ENCODE measurements at regions not wholly inside any gene's neighbourhood (a gene's known extent, or its start where the extent isn't known, plus 50 kb on each side); places are given as distances from the start of the nearest gene placed in this dataset.

DNA sequence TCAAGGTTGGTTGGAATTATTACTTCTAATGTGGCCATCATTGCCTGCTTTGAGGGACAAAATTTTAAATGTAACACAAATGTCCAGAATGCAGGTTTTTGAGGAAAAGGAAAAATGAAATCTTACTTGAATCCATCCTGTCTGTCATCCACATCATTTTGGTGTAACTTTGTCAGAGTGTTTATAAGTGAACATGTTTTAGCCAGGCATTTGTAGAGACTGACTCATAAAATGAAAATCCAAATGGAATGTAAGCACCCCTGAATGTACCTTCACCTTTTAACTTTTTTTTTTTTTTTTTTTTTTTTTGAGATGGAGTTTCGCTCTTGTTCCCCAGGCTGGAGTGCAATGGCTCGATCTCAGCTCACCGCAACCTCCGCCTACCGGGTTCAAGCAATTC is 141.8 kb upstream of the BNIP2 start:
- intact Hi-C loops (cut with micrococcal nuclease), result no loop called here
- no peaks in the 10 kb centered on the region for H3K9me2 ChIP-seq (ENCODE audit: insufficient read depth)
- H3K4me1 ChIP-seq (ENCODE audit: control insufficient read depth in 1 of 2, insufficient read depth in 2 of 2, low read length in 2 of 2), result no peaks in the 10 kb centered on the region
- no peak overlapping the region for H3K9ac ChIP-seq (ENCODE audit: low read length)
- ChIA-PET RAD21 (ENCODE audit: low non-redundant PET in 1 of 2, low total read pairs in 2 of 2, uncharacterized antibody in 2 of 2, unreplicated experiment in 2 of 2) (no interaction called here), CTCF (no interaction called here), POLR2A (no interaction called here)
- no peak overlapping the region for H3K27ac ChIP-seq (ENCODE audit: low read depth, low read length)
- no peak overlapping the region for H2AFZ ChIP-seq (ENCODE audit: low read depth, low read length, poor library complexity, severe bottlenecking)
- TF ChIP-seq, protein P1, sequence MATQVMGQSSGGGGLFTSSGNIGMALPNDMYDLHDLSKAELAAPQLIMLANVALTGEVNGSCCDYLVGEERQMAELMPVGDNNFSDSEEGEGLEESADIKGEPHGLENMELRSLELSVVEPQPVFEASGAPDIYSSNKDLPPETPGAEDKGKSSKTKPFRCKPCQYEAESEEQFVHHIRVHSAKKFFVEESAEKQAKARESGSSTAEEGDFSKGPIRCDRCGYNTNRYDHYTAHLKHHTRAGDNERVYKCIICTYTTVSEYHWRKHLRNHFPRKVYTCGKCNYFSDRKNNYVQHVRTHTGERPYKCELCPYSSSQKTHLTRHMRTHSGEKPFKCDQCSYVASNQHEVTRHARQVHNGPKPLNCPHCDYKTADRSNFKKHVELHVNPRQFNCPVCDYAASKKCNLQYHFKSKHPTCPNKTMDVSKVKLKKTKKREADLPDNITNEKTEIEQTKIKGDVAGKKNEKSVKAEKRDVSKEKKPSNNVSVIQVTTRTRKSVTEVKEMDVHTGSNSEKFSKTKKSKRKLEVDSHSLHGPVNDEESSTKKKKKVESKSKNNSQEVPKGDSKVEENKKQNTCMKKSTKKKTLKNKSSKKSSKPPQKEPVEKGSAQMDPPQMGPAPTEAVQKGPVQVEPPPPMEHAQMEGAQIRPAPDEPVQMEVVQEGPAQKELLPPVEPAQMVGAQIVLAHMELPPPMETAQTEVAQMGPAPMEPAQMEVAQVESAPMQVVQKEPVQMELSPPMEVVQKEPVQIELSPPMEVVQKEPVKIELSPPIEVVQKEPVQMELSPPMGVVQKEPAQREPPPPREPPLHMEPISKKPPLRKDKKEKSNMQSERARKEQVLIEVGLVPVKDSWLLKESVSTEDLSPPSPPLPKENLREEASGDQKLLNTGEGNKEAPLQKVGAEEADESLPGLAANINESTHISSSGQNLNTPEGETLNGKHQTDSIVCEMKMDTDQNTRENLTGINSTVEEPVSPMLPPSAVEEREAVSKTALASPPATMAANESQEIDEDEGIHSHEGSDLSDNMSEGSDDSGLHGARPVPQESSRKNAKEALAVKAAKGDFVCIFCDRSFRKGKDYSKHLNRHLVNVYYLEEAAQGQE (IDR thresholded peaks at IDR 0.05; ENCODE audit: low read depth), result no peak
- TF ChIP-seq ELF1 (IDR thresholded peaks at IDR 0.05; ENCODE audit: borderline replicate concordance, low read depth) (no peak), FOSL1 (IDR thresholded peaks at IDR 0.05; ENCODE audit: low read depth) (no peak), ZFX (IDR thresholded peaks at IDR 0.05) (no peak), SIN3A (IDR thresholded peaks at IDR 0.05; ENCODE audit: low read depth) (no peak), CEBPB (IDR thresholded peaks at IDR 0.05; ENCODE audit: low read depth) (no peak), SP1 (IDR thresholded peaks at IDR 0.05; ENCODE audit: low read depth) (no peak), POLR2AphosphoS5 (IDR thresholded peaks at IDR 0.05; ENCODE audit: low read depth, low read length) (no peak), JUND (IDR thresholded peaks at IDR 0.05) (no peak), SRF (IDR thresholded peaks at IDR 0.05; ENCODE audit: low read depth) (no peak), EZH2 (IDR thresholded peaks at IDR 0.05) (no peak), CBX3 (IDR thresholded peaks at IDR 0.05; ENCODE audit: low read depth) (no peak)
- TF ChIP-seq, protein P2, sequence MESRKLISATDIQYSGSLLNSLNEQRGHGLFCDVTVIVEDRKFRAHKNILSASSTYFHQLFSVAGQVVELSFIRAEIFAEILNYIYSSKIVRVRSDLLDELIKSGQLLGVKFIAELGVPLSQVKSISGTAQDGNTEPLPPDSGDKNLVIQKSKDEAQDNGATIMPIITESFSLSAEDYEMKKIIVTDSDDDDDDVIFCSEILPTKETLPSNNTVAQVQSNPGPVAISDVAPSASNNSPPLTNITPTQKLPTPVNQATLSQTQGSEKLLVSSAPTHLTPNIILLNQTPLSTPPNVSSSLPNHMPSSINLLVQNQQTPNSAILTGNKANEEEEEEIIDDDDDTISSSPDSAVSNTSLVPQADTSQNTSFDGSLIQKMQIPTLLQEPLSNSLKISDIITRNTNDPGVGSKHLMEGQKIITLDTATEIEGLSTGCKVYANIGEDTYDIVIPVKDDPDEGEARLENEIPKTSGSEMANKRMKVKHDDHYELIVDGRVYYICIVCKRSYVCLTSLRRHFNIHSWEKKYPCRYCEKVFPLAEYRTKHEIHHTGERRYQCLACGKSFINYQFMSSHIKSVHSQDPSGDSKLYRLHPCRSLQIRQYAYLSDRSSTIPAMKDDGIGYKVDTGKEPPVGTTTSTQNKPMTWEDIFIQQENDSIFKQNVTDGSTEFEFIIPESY (IDR thresholded peaks at IDR 0.05; ENCODE audit: extremely low read depth, insufficient replicate concordance, low read length), result no peak
- TF ChIP-seq, protein P3, sequence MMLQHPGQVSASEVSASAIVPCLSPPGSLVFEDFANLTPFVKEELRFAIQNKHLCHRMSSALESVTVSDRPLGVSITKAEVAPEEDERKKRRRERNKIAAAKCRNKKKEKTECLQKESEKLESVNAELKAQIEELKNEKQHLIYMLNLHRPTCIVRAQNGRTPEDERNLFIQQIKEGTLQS (IDR thresholded peaks at IDR 0.05), result no peak
- H3K27me3 ChIP-seq (ENCODE audit: insufficient read depth, low read length), result peaks cover 68% of the 10 kb centered on the region
- no peaks in the 10 kb centered on the region for H3K36me3 ChIP-seq (ENCODE audit: control insufficient read depth in 1 of 2, insufficient read depth in 2 of 2, low read length in 2 of 2)
- no peak for DNase-seq (ENCODE audit: low read depth, low spot score)
- no peak overlapping the region for H3K4me2 ChIP-seq (ENCODE audit: low read length)
- no peaks in the 10 kb centered on the region for H3K9me3 ChIP-seq (ENCODE audit: control insufficient read depth in 1 of 2, insufficient read depth in 1 of 2, low read depth in 1 of 2, low read length in 2 of 2)
- no peak for ATAC-seq
- H3K79me2 ChIP-seq (ENCODE audit: insufficient read depth, low read length), result no peaks in the 10 kb centered on the region
- no TSS peak for BruUV-seq (replicated peaks)
- H3K4me3 ChIP-seq (replicated peaks in 1 of 2; ENCODE audit: low read depth in 1 of 2, low read length in 2 of 2), result no peak overlapping the region
- no peaks in the 10 kb centered on the region for H4K20me1 ChIP-seq (ENCODE audit: insufficient read depth)

Data from HCT116 (cell line).